HepG2 (cell line): ENCODE measurements at regions not wholly inside any gene's neighbourhood (a gene's known extent, or its start where the extent isn't known, plus 50 kb on each side); places are given as distances from the start of the nearest gene placed in this dataset.

Experiments
- ATAC-seq: fragments of 200-7000 bp; cut with Tn5 transposase; 3 replicates; pipeline ENCODE4 v1.9.1; 2020; ENCODE audit warnings: mild to moderate bottlenecking, moderate library complexity
- BruUV-seq: library from RNA; stranded (reverse); fragments of 400-500 nt; replicated peaks from 2 replicates; lab custom pipeline; 2021; lab: Mats Ljungman, UMichigan
- CTCF ChIA-PET: fragments of 300-600 bp; formaldehyde crosslinking; extraction: SDS; loops from one replicate; lab custom pipeline; 2021; ENCODE audit warnings: low total read pairs, inconsistent platforms, low intra/inter-chr PET ratio; lab: Yijun Ruan, JAX
- POLR2A ChIA-PET: fragments of 350-600 bp; sonication (Branson Sonifier 250); formaldehyde crosslinking; loops from one replicate; lab custom pipeline; 2020; ENCODE audit warnings: antibody characterized with exemption, inconsistent platforms; lab: Yijun Ruan, JAX
- DNase-seq: peaks from one replicate; pipeline ENCODE4 v3.0.0-alpha.2; 2015; ENCODE audit warnings: low spot score
- FAIRE-seq: peaks from 3 replicates; lab custom pipeline; 2011; peaks lifted over from hg19 to GRCh38; lab: Jason Lieb, UNC
- H2AFZ ChIP-seq: one replicate; pipeline ENCODE4 v1.6.1; 2011; ENCODE audit warnings: low read length, inconsistent platforms
- H3K27ac ChIP-seq: fragments of 300-600 bp; 3 replicates; pipeline ENCODE4 v1.8.0; 2011; ENCODE audit warnings: mixed run types, mild to moderate bottlenecking, mixed read lengths, low read length, inconsistent platforms; ENCODE audit not compliant: insufficient read depth; ENCODE audit errors: extremely low read length
- H3K27me3 ChIP-seq, 2 experiments: fragments of 200-600 bp in 1 of 2; 2 replicates in 1 of 2; 3 replicates in 1 of 2; pipeline versions ENCODE4 v1.6.0 to v1.8.0; 2011; ENCODE audit warnings: low read length in 2 of 2, mild to moderate bottlenecking in 2 of 2, moderate library complexity in 2 of 2, inconsistent platforms in 1 of 2; ENCODE audit not compliant: insufficient read depth in 2 of 2, control insufficient read depth in 1 of 2
- H3K36me3 ChIP-seq, 2 experiments: fragments of 200-600 bp in 1 of 2; replicated peaks in 1 of 2; 2 replicates in 1 of 2; 3 replicates in 1 of 2; pipeline versions ENCODE4 v1.5.1 to v1.8.0; 2011; ENCODE audit warnings: low read length in 2 of 2, inconsistent platforms in 1 of 2; ENCODE audit not compliant: insufficient read depth in 2 of 2, control insufficient read depth in 1 of 2
- H3K4me1 ChIP-seq: 2 replicates; pipeline ENCODE4 v1.5.1; 2012; ENCODE audit warnings: low read length, inconsistent platforms; ENCODE audit not compliant: insufficient read depth
- H3K4me2 ChIP-seq: 2 replicates; pipeline ENCODE4 v1.6.0; 2011; ENCODE audit warnings: low read depth, low read length, inconsistent platforms
- H3K4me3 ChIP-seq, 3 experiments: fragments of 200-600 bp in 1 of 3; sonication (generic), shearing (Covaris generic) in 1 of 3; replicated peaks in 1 of 3; 2 replicates each; pipeline ENCODE4 v1.5.1; 2011 to 2016; ENCODE audit warnings: low read length in 3 of 3, inconsistent platforms in 2 of 3, low read depth in 2 of 3, mild to moderate bottlenecking in 2 of 3, control low read depth in 1 of 3, mixed read lengths in 1 of 3; ENCODE audit not compliant: insufficient read depth in 1 of 3
- H3K79me2 ChIP-seq: one replicate; pipeline ENCODE4 v1.6.1; 2011; ENCODE audit warnings: low read length, inconsistent platforms; ENCODE audit not compliant: insufficient read depth
- H3K9ac ChIP-seq: 2 replicates; pipeline ENCODE4 v1.6.0; 2011; ENCODE audit warnings: mild to moderate bottlenecking, low read depth, low read length, inconsistent platforms; ENCODE audit not compliant: insufficient read depth
- H3K9me3 ChIP-seq: 2 replicates; pipeline ENCODE4 v1.5.1; 2012; ENCODE audit warnings: mild to moderate bottlenecking, low read length
- H4K20me1 ChIP-seq: 2 replicates; pipeline ENCODE4 v1.6.0; 2011; ENCODE audit warnings: inconsistent platforms, mild to moderate bottlenecking, low read length, moderate library complexity; ENCODE audit not compliant: insufficient read depth
- ARID5B ChIP-seq: IDR thresholded peaks from 2 replicates; pipeline ENCODE4 v1.4.0; 2020; ENCODE audit warnings: mild to moderate bottlenecking, missing genetic modification reagents
- FOXK2 ChIP-seq: fragments of 450-650 bp; IDR thresholded peaks from 2 replicates; pipeline ENCODE4 v1.6.1; 2016
- GABPB1 ChIP-seq: IDR thresholded peaks from 2 replicates; pipeline ENCODE4 v1.6.1; 2016; ENCODE audit warnings: mild to moderate bottlenecking, missing genetic modification reagents, moderate library complexity, missing compliant biosample characterization
- NAIF1 ChIP-seq: sonication (generic); formaldehyde crosslinking; IDR thresholded peaks from 2 replicates; pipeline ENCODE4 v1.5.0; 2020; ENCODE audit warnings: mild to moderate bottlenecking, missing genetic modification reagents, borderline replicate concordance
- RARG ChIP-seq: sonication (generic); formaldehyde crosslinking; IDR thresholded peaks from 2 replicates; pipeline ENCODE4 v1.4.0; 2020; ENCODE audit warnings: low read depth, mild to moderate bottlenecking, missing genetic modification reagents
- RFXAP ChIP-seq: sonication (generic); formaldehyde crosslinking; IDR thresholded peaks from 2 replicates; pipeline ENCODE4 v1.4.0; 2020; ENCODE audit warnings: missing genetic modification reagents, borderline replicate concordance
- SIX4 ChIP-seq: sonication (generic); formaldehyde crosslinking; IDR thresholded peaks from 2 replicates; pipeline ENCODE4 v1.4.0; 2020; ENCODE audit warnings: missing genetic modification reagents
- TEAD2 ChIP-seq: sonication (generic); formaldehyde crosslinking; IDR thresholded peaks from 2 replicates; pipeline ENCODE4 v1.9.0; 2021; ENCODE audit warnings: missing genetic modification reagents
- ZNF207 ChIP-seq: fragments of 450-650 bp; IDR thresholded peaks from 2 replicates; pipeline ENCODE4 v1.6.1; 2016; ENCODE audit warnings: antibody characterized with exemption, borderline replicate concordance
- ZNF251 ChIP-seq: sonication (generic); formaldehyde crosslinking; IDR thresholded peaks from 2 replicates; pipeline ENCODE4 v1.9.0; 2021; ENCODE audit warnings: mild to moderate bottlenecking, missing genetic modification reagents
- ZNF350 ChIP-seq: sonication (generic); formaldehyde crosslinking; IDR thresholded peaks from 2 replicates; pipeline ENCODE4 v1.4.0; 2020; ENCODE audit warnings: mild to moderate bottlenecking, low read depth, missing genetic modification reagents, borderline replicate concordance
- ZNF75D ChIP-seq: sonication (generic); formaldehyde crosslinking; IDR thresholded peaks from 2 replicates; pipeline ENCODE4 v1.8.1; 2023; ENCODE audit warnings: missing genetic modification reagents, mild to moderate bottlenecking, borderline replicate concordance
- WGBS: methylation state at CpG from one replicate; pipeline ENCODE4 v1.1.6; 2017; ENCODE audit warnings: low lambda C conversion rate; 5-methylcytosine and 5-hydroxymethylcytosine counted together
- in situ Hi-C: cut with HindIII; loops from 2 replicates; pipeline ENCODE4 v1.10.0; 2017; ENCODE audit warnings: low pct_unique_long_range_greater_than_20kb; ENCODE audit not compliant: extremely low pct_ligation_motif_present
- intact Hi-C: fragments of 100-400 bp; cut with micrococcal nuclease; formaldehyde crosslinking; loops from one replicate; pipeline ENCODE4 v1.10.0; 2022; ENCODE audit not compliant: unreplicated experiment
- TF ChIP-seq, protein P1 (sequence below): sonication (generic); formaldehyde crosslinking; IDR thresholded peaks from 2 replicates; pipeline ENCODE4 v1.4.0; 2020; ENCODE audit warnings: missing genetic modification reagents
- TF ChIP-seq, protein P2 (sequence below): sonication (generic); formaldehyde crosslinking; IDR thresholded peaks from 2 replicates; pipeline ENCODE4 v1.4.0; 2020; ENCODE audit warnings: missing genetic modification reagents
- TF ChIP-seq, protein P3 (sequence below): sonication (generic); formaldehyde crosslinking; IDR thresholded peaks from 2 replicates; pipeline ENCODE4 v1.5.0; 2020; ENCODE audit warnings: missing genetic modification reagents

DNA sequence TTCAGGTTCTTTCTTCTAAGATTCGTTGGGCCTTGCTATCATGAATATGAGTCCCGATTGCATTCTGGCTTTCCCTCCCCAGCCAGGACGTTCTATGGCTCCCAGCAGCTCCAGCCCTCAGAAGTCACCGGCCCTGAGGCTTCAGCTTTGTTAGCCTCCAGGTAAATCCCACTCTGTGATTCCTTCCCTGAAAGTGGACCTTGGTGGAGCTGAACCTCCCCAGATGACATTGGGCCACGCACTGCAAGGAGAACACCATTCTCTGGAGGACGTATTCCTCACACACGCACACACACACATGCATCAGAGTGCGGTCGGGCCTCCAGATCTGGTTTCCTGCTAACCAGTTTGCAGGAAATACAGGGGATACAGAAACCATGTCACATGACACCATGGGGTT is 487.3 kb upstream of the CDH4 start (continued):
- TF ChIP-seq, protein P1, sequence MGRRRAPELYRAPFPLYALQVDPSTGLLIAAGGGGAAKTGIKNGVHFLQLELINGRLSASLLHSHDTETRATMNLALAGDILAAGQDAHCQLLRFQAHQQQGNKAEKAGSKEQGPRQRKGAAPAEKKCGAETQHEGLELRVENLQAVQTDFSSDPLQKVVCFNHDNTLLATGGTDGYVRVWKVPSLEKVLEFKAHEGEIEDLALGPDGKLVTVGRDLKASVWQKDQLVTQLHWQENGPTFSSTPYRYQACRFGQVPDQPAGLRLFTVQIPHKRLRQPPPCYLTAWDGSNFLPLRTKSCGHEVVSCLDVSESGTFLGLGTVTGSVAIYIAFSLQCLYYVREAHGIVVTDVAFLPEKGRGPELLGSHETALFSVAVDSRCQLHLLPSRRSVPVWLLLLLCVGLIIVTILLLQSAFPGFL (CRISPR knock-in tag), result no peak
- TF ChIP-seq RARG (CRISPR knock-in tag), result no peak
- TF ChIP-seq, protein P2, sequence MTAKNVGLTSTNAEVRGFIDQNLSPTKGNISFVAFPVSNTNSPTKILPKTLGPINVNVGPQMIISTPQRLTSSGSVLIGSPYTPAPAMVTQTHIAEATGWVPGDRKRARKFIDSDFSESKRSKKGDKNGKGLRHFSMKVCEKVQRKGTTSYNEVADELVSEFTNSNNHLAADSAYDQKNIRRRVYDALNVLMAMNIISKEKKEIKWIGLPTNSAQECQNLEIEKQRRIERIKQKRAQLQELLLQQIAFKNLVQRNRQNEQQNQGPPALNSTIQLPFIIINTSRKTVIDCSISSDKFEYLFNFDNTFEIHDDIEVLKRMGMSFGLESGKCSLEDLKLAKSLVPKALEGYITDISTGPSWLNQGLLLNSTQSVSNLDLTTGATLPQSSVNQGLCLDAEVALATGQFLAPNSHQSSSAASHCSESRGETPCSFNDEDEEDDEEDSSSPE (CRISPR knock-in tag), result no peak
- TF ChIP-seq ZNF251 (CRISPR knock-in tag), result no peak
- no peak for TF ChIP-seq RFXAP (CRISPR knock-in tag)
- no peak for TF ChIP-seq ZNF207
- no peak for TF ChIP-seq TEAD2
- TF ChIP-seq, protein P3, sequence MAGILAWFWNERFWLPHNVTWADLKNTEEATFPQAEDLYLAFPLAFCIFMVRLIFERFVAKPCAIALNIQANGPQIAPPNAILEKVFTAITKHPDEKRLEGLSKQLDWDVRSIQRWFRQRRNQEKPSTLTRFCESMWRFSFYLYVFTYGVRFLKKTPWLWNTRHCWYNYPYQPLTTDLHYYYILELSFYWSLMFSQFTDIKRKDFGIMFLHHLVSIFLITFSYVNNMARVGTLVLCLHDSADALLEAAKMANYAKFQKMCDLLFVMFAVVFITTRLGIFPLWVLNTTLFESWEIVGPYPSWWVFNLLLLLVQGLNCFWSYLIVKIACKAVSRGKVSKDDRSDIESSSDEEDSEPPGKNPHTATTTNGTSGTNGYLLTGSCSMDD (CRISPR knock-in tag), result no peak

DNA sequence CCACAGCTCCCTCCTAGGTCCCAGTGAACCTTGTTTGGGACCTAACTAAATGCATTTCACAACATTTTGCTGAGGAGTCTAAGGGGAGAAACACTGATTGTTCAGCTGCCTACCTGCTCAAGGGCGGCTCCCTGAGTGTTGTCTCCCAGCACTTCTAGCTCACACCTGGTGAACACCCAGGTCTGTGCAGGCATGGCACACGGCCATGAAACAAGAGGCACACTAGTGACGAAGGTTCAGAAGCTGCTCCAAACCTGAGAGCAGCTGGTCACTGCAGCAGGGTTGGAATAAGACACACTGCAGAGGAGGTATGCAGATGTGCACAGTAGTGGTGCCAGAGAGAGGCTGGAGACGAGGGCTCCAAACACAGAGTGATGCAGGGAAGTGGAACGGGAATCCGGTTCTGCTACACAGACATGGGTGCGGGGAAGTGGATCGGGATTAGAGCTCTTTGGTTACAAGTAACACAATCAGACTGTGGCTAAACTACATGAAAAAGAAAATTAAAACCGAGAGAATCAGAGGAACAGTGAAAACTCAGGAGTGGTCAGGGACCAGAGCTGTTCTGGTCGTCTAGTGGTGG is 486.1 kb upstream of the CDH4 start:
- no peak overlapping the region for H2AFZ ChIP-seq
- CTCF ChIA-PET, result no interaction called here
- FAIRE-seq (no peak), DNase-seq (no peak)
- no peak overlapping the region for H3K9ac ChIP-seq
- no TSS peak for BruUV-seq
- no peak overlapping the region for H3K4me3 ChIP-seq
- H3K27ac ChIP-seq, result no peak overlapping the region
- 9% methylated on average over 9 of the region's 10 CpGs for WGBS
- H4K20me1 ChIP-seq, result no peaks in the 10 kb centered on the region
- no peaks in the 10 kb centered on the region for H3K79me2 ChIP-seq
- TF ChIP-seq FOXK2 (no peak), ZNF251 (CRISPR knock-in tag) (no peak), ZNF350 (CRISPR knock-in tag) (no peak), GABPB1 (CRISPR knock-in tag) (no peak), SIX4 (CRISPR knock-in tag) (no peak), NAIF1 (CRISPR knock-in tag) (no peak), ARID5B (CRISPR knock-in tag) (no peak), ZNF75D (no peak)
- TF ChIP-seq, all 625 proteins: peak for 0
- Histone ChIP-seq H3K9me3 (peaks cover 47% of the 10 kb centered on the region), H3K4me1 (no peaks in the 10 kb centered on the region), H3K27me3 (no peaks in the 10 kb centered on the region), H3K36me3 (no peaks in the 10 kb centered on the region), H3K4me2 (no peak overlapping the region)
- POLR2A ChIA-PET, result no interaction called here
- in situ Hi-C loops (no loop called here), intact Hi-C loops (no loop called here)
- no peak for ATAC-seq
